Left cardiac atrium (tissue), 4 donors: ENCODE measurements at regions not wholly inside any gene's neighbourhood (a gene's known extent, or its start where the extent isn't known, plus 50 kb on each side); places are given as distances from the start of the nearest gene placed in this dataset.

Source experiments
- ATAC-seq, 2 donors: fragments of 200-7000 bp; cut with Tn5 transposase; one replicate each; pipeline ENCODE4 v1.9.1; 2020; ENCODE audit warnings: mild to moderate bottlenecking in 2 of 2, moderate library complexity in 2 of 2
- DNase-seq: peaks from one replicate; pipeline ENCODE4 v3.0.0-alpha.2; 2020
- intact Hi-C, 2 donors: fragments of 100-400 bp; cut with DNase I; formaldehyde crosslinking; loops; one replicate each; pipeline versions ENCODE4 v1.14.1 to v1.15.1; 2022 to 2023
- donor health status: DM: no; HTN: yes; CAD: no.
- donor health status: DM: no; HTN: yes; CAD: no; lungs with severe emphysema.
- donor health status: DM: yes; HTN: yes; CAD: no.
- donor health status: Dilated cardiomyopathy.

- DNase-seq (no peak), ATAC-seq (no peak)
Observed at GRCh38 chr13:106958621-106959048, 390.7 kb upstream of the ARGLU1 start.

DNA sequence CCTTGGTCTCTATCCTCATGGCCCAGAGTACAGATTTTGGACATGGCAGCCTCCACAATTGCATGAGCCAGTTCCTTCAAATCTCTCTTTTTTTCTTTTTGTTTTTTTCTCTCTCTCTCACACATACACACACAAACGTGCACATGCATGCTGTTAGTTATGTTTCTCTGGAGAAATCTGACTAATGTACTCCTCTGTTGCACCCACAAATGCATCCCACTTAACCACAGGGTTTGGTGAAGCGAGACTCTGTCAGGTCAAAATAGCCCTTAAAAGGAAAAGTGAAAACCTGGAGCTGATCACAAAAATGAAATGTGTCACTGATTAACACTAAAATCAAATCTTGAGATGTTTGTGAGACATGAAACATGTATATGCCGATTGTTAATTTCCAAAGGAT is 374.6 kb upstream of the ARGLU1 start:
- DNase-seq: no peak
- intact Hi-C loops: no loop called here
- no peak for ATAC-seq

More at GRCh38 chr13:106958621-106959048, 390.7 kb upstream of the ARGLU1 start:
- intact Hi-C loops: no loop called here

DNA sequence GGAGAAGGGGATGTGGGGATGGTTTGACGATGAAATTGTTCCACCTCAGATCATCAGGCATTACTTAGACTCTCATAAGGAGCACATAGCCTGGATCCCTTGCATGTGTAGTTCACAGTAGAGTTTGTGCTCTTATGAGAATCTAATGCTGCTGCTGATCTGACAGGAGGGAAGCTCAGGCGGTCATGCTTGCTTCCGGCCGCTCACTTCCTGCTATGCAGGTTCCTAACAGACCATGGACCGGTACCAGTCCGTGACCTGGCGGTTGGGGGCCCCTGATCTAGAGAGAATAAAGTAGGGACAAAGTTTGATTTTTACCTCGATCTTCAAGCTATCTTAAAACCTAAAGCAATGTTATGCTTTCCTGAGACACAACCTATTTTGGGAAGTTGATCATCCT is 373.8 kb upstream of the ARGLU1 start:
- DNase-seq (no peak), ATAC-seq (no peak)
- intact Hi-C loops: no loop called here

DNA sequence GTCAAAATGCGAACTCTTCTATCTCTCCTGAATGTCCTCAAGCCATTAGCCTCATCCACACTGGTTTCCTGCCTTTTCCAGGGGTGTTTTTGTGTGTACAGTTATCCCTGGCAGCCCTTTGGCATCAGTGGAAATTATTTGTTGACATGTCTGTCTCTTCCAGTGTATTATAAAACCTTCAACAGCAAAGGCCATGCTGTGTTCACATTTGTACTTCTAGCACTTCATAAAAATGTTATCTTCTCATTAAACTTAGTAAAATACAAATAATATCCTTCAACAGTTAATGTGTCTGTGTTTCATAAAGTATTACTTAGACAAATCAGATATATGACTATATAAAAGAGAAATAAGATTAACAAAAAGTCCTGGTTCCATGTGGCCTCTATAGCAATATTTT is 359.5 kb upstream of the ARGLU1 start:
- ATAC-seq (no peak), DNase-seq (no peak)
- intact Hi-C loops: no loop called here

GRCh38 chr13:106922384-106922783 is 354.4 kb upstream of the ARGLU1 start:
- ATAC-seq (no peak), DNase-seq (no peak)
- intact Hi-C loops: no loop called here

GRCh38 chr13:106919638-106920037 is 351.7 kb upstream of the ARGLU1 start:
- intact Hi-C loops: loop anchor here in 1 of 2 donors (10.0 kb wide), 3 partner anchors 215 to 385 kb away; partner anchors contain the start of gene EFNB2
- DNase-seq (peak; percentile 87), ATAC-seq (peak; percentile 46 to 76)

DNA sequence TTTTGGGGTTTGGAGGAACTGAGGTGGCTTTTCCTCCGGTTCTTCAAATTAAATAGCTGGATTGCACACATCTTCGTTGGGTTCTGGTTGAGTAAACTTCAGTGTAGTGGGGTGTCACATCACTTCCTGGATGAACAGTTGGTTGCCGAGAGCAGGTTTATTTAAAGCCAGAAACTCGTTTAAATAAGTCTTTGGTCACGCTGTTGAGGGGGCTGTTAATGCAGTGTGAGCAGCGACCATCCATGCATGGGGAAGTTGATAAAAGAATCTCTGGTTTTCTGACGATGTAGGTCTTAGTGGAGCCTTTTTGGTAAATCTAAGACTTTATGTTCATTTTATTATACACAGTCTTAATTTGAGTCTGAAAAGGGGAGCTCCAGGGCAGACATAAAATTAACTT is 351.2 kb upstream of the ARGLU1 start:
- DNase-seq (no peak), ATAC-seq (no peak)
- intact Hi-C loops: loop anchor here in 1 of 2 donors (10.0 kb wide), 3 partner anchors 214 to 384 kb away; partner anchors contain the start of gene EFNB2

DNA sequence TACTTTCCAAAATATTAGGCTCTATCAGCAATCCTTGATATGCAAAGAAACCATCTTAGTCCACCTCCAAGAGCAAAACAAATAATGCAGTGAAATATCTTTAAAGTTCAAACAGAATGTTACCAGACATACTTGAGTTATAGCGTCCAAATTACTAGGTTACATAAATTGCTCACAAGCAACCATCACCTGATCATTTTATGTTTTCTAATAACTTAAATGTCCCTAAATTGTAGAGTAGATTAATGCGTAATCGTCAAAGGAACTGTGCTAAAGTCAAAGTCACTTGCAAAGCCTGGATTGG is 350.6 kb upstream of the ARGLU1 start:
- intact Hi-C loops: loop anchor here in 1 of 2 donors (10.0 kb wide), 3 partner anchors 214 to 384 kb away; partner anchors contain the start of gene EFNB2
- DNase-seq (no peak), ATAC-seq (no peak)

GRCh38 chr13:106917673-106918556 is 350.0 kb upstream of the ARGLU1 start:
- ATAC-seq (peak; percentile 90 to 93), DNase-seq (peak; percentile 78)
- intact Hi-C loops: loop anchor here in 1 of 2 donors (10.0 kb wide), 3 partner anchors 213 to 383 kb away; partner anchors contain the start of gene EFNB2

DNA sequence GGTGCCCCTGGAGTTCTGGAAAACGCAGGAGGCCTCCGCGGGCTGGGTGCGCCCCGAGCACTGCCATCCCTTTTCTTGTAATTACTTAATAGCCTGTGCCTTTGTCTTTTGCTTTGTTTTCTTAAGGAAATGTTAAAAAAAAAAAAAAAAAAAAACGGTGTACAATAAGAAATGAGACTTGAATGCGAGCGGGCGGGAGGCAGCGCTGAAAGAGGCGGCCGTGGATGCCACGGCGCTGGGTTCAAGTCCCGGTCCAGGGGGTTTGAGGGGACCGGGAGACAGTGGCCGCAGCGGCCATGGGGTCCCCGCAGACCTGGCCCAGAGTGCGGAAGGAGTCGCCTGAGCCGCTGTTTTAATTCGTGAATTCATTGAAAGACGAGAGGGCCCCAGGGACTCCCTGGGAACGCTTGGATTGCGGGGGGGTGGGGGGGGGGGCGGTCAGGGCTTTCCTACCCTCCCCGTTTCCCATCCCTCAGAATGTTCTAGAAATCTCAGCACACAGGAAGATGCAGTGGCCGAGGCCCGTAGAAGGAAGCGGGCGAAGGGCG is 349.2 kb upstream of the ARGLU1 start:
- intact Hi-C loops: loop anchor here in 1 of 2 donors (10.0 kb wide), 3 partner anchors 212 to 382 kb away; partner anchors contain the start of gene EFNB2
- DNase-seq (peak; percentile 58), ATAC-seq (peak in 1 of 2 donors; percentile 12)

- intact Hi-C loops: loop anchor here in 1 of 2 donors (10.0 kb wide), 3 partner anchors 212 to 382 kb away; partner anchors contain the start of gene EFNB2
- ATAC-seq: no peak
- DNase-seq: no peak
Observed at GRCh38 chr13:106916329-106916976, 348.5 kb upstream of the ARGLU1 start.

DNA sequence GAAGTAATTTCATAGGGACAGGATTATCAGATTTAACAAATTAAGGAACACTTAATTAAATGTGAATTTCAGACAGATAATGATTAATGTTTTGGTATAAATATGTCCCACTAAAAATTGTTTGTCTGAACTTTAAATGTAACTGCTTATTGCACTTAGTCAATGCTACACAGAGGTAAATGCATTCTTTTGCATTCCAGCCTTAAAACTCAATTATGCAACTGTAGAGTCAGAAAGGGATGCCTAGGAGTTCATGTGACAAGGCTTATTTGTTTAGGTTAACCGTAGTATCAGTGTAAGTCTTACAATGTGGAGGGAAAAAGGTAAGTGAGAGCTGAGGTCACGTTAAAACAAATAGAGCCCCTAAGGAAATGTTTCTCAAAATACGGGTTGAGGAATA is 347.2 kb upstream of the ARGLU1 start:
- no peak for ATAC-seq
- DNase-seq: no peak
- intact Hi-C loops: loop anchor here in 1 of 2 donors (10.0 kb wide), 3 partner anchors 210 to 380 kb away; partner anchors contain the start of gene EFNB2

GRCh38 chr13:106911627-106912026 is 343.7 kb upstream of the ARGLU1 start:
- DNase-seq: no peak
- ATAC-seq: no peak
- intact Hi-C loops: loop anchor here in 1 of 2 donors (10.0 kb wide), 3 partner anchors 207 to 377 kb away; partner anchors contain the start of gene EFNB2

GRCh38 chr13:106911020-106911419 is 343.1 kb upstream of the ARGLU1 start:
- ATAC-seq (no peak), DNase-seq (no peak)
- intact Hi-C loops: loop anchor here in 1 of 2 donors (10.0 kb wide), 3 partner anchors 206 to 376 kb away; partner anchors contain the start of gene EFNB2

DNA sequence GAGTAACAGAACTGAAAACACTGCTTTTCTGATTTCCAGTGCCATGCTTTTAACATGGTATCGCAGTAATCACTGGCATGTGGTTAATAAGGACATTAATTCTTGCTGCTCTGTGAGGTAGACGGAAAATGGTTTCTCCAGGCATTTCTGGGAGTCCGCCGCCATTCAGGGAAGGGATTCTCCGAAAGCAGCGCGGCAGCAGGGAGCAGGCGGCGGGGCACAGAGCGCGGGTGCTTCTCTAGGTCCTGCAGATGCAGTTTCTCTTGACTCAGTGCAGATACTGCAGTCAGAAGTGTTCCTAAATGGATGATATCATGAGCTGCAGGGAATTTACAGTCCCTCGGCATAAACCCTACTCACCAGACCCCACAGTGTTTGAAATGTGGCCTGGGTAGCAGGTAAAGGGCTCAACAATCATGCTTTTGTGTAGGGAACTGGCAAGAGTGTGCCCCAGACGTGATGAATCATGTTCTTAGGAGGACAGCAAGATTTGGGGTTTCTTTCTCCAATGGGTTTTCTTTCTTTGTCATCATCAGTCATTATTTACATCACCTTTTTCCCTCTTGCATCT is 338.6 kb upstream of the ARGLU1 start:
- intact Hi-C loops: no loop called here
- no peak for ATAC-seq
- DNase-seq: no peak

GRCh38 chr13:106905380-106906162 is 337.6 kb upstream of the ARGLU1 start:
- intact Hi-C loops: no loop called here
- DNase-seq (no peak), ATAC-seq (peak; percentile 30 to 82)

DNA sequence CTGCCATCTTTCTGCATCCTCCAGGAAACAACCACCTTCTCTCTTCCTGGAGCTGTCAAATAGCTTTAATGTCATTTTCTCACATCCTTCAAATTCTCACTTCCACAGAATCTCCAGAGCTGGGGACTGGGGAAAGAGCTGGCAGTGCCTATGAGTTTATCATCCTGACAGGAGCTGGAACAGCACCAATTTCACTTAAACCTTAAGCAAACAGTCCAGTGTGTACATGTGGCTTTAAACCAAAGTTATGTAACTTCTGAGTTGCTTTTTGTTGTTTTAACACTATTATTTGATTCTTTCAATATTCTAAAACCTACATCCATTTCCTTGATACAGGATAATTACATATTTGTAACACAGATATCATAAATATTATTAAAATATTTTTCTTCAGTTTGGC is 331.5 kb upstream of the ARGLU1 start:
- no peak for DNase-seq
- no peak for ATAC-seq
- intact Hi-C loops: no loop called here

- no peak for ATAC-seq
- intact Hi-C loops: no loop called here
- DNase-seq: no peak
Observed at GRCh38 chr13:106898231-106898630, 330.3 kb upstream of the ARGLU1 start.
